PC-3 (cell line): ENCODE measurements at regions not wholly inside any gene's neighbourhood (a gene's known extent, or its start where the extent isn't known, plus 50 kb on each side); places are given as distances from the start of the nearest gene placed in this dataset.

ENCODE experiments used
- ATAC-seq: fragments of 200-7000 bp; cut with Tn5 transposase; 2 replicates; pipeline ENCODE4 v1.9.1; 2020; ENCODE audit warnings: mild to moderate bottlenecking, moderate library complexity
- BruUV-seq: library from RNA; stranded (reverse); fragments of 400-500 nt; replicated peaks from 2 replicates; lab custom pipeline; 2021; lab: Mats Ljungman, UMichigan
- CTCF ChIA-PET: fragments of 300-600 bp; sonication (Branson Sonifier 250); formaldehyde crosslinking; loops from one replicate; lab custom pipeline; 2022; ENCODE audit warnings: antibody characterized with exemption; lab: Charles Lee
- POLR2A ChIA-PET: fragments of 300-600 bp; sonication (Branson Sonifier 250); formaldehyde crosslinking; loops from one replicate; lab custom pipeline; 2022; ENCODE audit warnings: antibody characterized with exemption; ENCODE audit not compliant: unreplicated experiment; lab: Charles Lee
- DNase-seq: peaks from one replicate; pipeline ENCODE4 v3.0.0-alpha.2; 2015
- H2AFZ ChIP-seq: fragments of 300-600 bp; sonication (generic); 2 replicates; pipeline ENCODE4 v1.6.0; 2016; ENCODE audit warnings: antibody characterized with exemption, low read length
- H3F3A ChIP-seq: fragments of 300-600 bp; sonication (generic); one replicate; pipeline ENCODE4 v1.6.0; 2017; ENCODE audit warnings: antibody characterized with exemption, low read length, control low read depth, mild to moderate bottlenecking; ENCODE audit not compliant: unreplicated experiment
- H3K27ac ChIP-seq: fragments of 300-600 bp; sonication (generic); 2 replicates; pipeline ENCODE4 v1.5.1; 2016; ENCODE audit warnings: mild to moderate bottlenecking, low read length
- H3K27me3 ChIP-seq: fragments of 300-600 bp; sonication (generic); 2 replicates; pipeline ENCODE4 v1.6.1; 2016; ENCODE audit warnings: low read length, mixed read lengths
- H3K36me3 ChIP-seq: fragments of 300-600 bp; sonication (generic); 2 replicates; pipeline ENCODE4 v1.6.1; 2016; ENCODE audit warnings: low read depth, mixed run types, low read length, mixed read lengths
- H3K4me1 ChIP-seq: fragments of 300-600 bp; sonication (generic); 2 replicates; pipeline ENCODE4 v1.5.1; 2016; ENCODE audit warnings: low read length; ENCODE audit not compliant: insufficient read depth
- H3K4me2 ChIP-seq: fragments of 300-600 bp; sonication (generic); 2 replicates; pipeline ENCODE4 v1.6.0; 2016; ENCODE audit warnings: low read length
- H3K4me3 ChIP-seq: fragments of 300-600 bp; sonication (generic); 2 replicates; pipeline ENCODE4 v1.5.1; 2016; ENCODE audit warnings: mild to moderate bottlenecking, low read length, mixed read lengths
- H3K79me2 ChIP-seq: fragments of 300-600 bp; sonication (generic); 2 replicates; pipeline ENCODE4 v1.6.1; 2017; ENCODE audit warnings: low read length, mixed read lengths
- H3K9ac ChIP-seq: fragments of 300-600 bp; sonication (generic); 2 replicates; pipeline ENCODE4 v1.6.0; 2016; ENCODE audit warnings: mild to moderate bottlenecking, low read length
- H3K9me2 ChIP-seq: fragments of 300-600 bp; sonication (generic); replicated peaks from 2 replicates; pipeline ENCODE4 v1.6.1; 2016; ENCODE audit warnings: mixed run types, low read length, mixed read lengths
- H3K9me3 ChIP-seq: fragments of 300-600 bp; sonication (generic); 2 replicates; pipeline ENCODE4 v1.6.1; 2016; ENCODE audit warnings: low read length, mixed read lengths
- H4K20me1 ChIP-seq: fragments of 300-600 bp; sonication (generic); 2 replicates; pipeline ENCODE4 v1.6.1; 2016; ENCODE audit warnings: low read length, mixed read lengths
- CTCF ChIP-seq: fragments of 300-600 bp; sonication (generic); conservative IDR thresholded peaks from 2 replicates; pipeline ENCODE4 v1.5.1; 2017; ENCODE audit warnings: antibody characterized with exemption, low read depth, mild to moderate bottlenecking, low read length
- EZH2 ChIP-seq: fragments of 300-600 bp; sonication (generic); IDR thresholded peaks from one replicate; pipeline ENCODE4 v1.6.1; 2017; ENCODE audit warnings: antibody characterized with exemption, mild to moderate bottlenecking, low read length; ENCODE audit not compliant: unreplicated experiment
- EZH2phosphoT487 ChIP-seq: fragments of 300-600 bp; sonication (generic); IDR thresholded peaks from 2 replicates; pipeline ENCODE4 v1.6.1; 2018; ENCODE audit warnings: mild to moderate bottlenecking, antibody characterized with exemption, low read length, borderline replicate concordance
- intact Hi-C: fragments of 100-400 bp; cut with micrococcal nuclease; formaldehyde crosslinking; loops from 2 replicates; pipeline ENCODE4 v1.9.0; 2023

GRCh38 chr2:126810001-126810400 is 88.7 kb upstream of the TEX51 start:
- TF ChIP-seq EZH2phosphoT487 (no peak), EZH2 (no peak)
- Histone ChIP-seq H3K79me2 (no peaks in the 10 kb centered on the region), H3K4me1 (no peaks in the 10 kb centered on the region), H3K27ac (no peak overlapping the region), H3K4me3 (no peak overlapping the region), H3K9ac (no peak overlapping the region), H3K9me3 (no peaks in the 10 kb centered on the region), H2AFZ (no peak overlapping the region), H3K27me3 (peaks cover 57% of the 10 kb centered on the region), H3F3A (no peaks in the 10 kb centered on the region), H4K20me1 (no peaks in the 10 kb centered on the region), H3K36me3 (no peaks in the 10 kb centered on the region), H3K4me2 (no peak overlapping the region), H3K9me2 (no peaks in the 10 kb centered on the region)
- ChIA-PET CTCF (no interaction called here), POLR2A (no interaction called here)
- intact Hi-C loops, result no loop called here
- ATAC-seq (no peak), DNase-seq (no peak)
- BruUV-seq, result no TSS peak

GRCh38 chr2:126811101-126811500 is 87.6 kb upstream of the TEX51 start:
- H3K4me3 ChIP-seq, result no peak overlapping the region
- ChIA-PET CTCF (no interaction called here), POLR2A (no interaction called here)
- no peak overlapping the region for H3K27ac ChIP-seq
- DNase-seq (no peak), ATAC-seq (no peak)
- no peak overlapping the region for H3K4me2 ChIP-seq
- no peaks in the 10 kb centered on the region for H3F3A ChIP-seq
- no peaks in the 10 kb centered on the region for H3K79me2 ChIP-seq
- H4K20me1 ChIP-seq, result no peaks in the 10 kb centered on the region
- no peaks in the 10 kb centered on the region for H3K4me1 ChIP-seq
- H3K9me3 ChIP-seq, result no peaks in the 10 kb centered on the region
- H3K36me3 ChIP-seq, result no peaks in the 10 kb centered on the region
- intact Hi-C loops, result no loop called here
- no peaks in the 10 kb centered on the region for H3K9me2 ChIP-seq
- no peak overlapping the region for H2AFZ ChIP-seq
- H3K27me3 ChIP-seq, result peaks cover 63% of the 10 kb centered on the region
- TF ChIP-seq EZH2phosphoT487 (no peak), CTCF (no peak), EZH2 (no peak)
- no TSS peak for BruUV-seq
- H3K9ac ChIP-seq, result no peak overlapping the region

- Histone ChIP-seq H3K36me3 (no peaks in the 10 kb centered on the region), H3F3A (no peaks in the 10 kb centered on the region), H3K4me1 (no peaks in the 10 kb centered on the region), H2AFZ (no peak overlapping the region), H3K79me2 (no peaks in the 10 kb centered on the region), H3K4me2 (no peak overlapping the region), H3K27me3 (peaks cover 34% of the 10 kb centered on the region), H3K27ac (no peak overlapping the region), H3K9ac (no peak overlapping the region), H3K9me3 (no peaks in the 10 kb centered on the region), H3K9me2 (no peaks in the 10 kb centered on the region), H3K4me3 (no peak overlapping the region), H4K20me1 (no peaks in the 10 kb centered on the region)
- ChIA-PET POLR2A (no interaction called here), CTCF (no interaction called here)
- no peak for TF ChIP-seq CTCF
- no peak for TF ChIP-seq EZH2
- TF ChIP-seq EZH2phosphoT487, result no peak
- intact Hi-C loops, result no loop called here
- BruUV-seq, result no TSS peak
- ATAC-seq (no peak), DNase-seq (no peak)
These were observed 81.5 kb upstream of the TEX51 start for GRCh38 chr2:126817172-126817571.
